ENCODE measurements at regions not wholly inside any gene's neighbourhood (a gene's known extent, or its start where the extent isn't known, plus 50 kb on each side); places are given as distances from the start of the nearest gene placed in this dataset.
"Not testable (repeated sequence)": the region's sequence is repeated elsewhere in the genome, so short reads cannot be mapped to it uniquely, and the experiment has no call there.

- not testable (repeated sequence) for TF ChIP-seq CTCF, EP300, POLR2A (IDR thresholded peaks at IDR 0.05)
Observed at GRCh38 chr14:19203250-19203972, 230.7 kb downstream of the POTEG start.
